ENCODE measurements at regions not wholly inside any gene's neighbourhood (a gene's known extent, or its start where the extent isn't known, plus 50 kb on each side); places are given as distances from the start of the nearest gene placed in this dataset.
A peak's percentile ranks its signal among the peaks of the same experiment; 100 is the strongest.

GRCh38 chr22:46026899-46027210, 49.9 kb upstream of the WNT7B start:
- Histone ChIP-seq H3K9me3 (no peaks in the 10 kb centered on the region), H3K27ac (peak overlapping the region; percentile 65 to 83 (median 74)), H3K4me3 (peak overlapping the region in 3 of 4 donors; percentile 45 to 58 (median 51)), H3K4me1 (peaks cover 7 to 14% (median 11%) of the 10 kb centered on the region in 4 donors), H3K27me3 (no peaks in the 10 kb centered on the region), H3K36me3 (no peaks in the 10 kb centered on the region)
- ATAC-seq (ENCODE audit: low FRiP score in 2 of 2) (no peak), DNase-seq (peak in 1 of 2 donors; percentile 8)
- 32 to 39% methylated on average over 3 of the region's 3 CpGs for WGBS, 2 donors
- TF ChIP-seq POLR2A (IDR thresholded peaks at IDR 0.05) (no peak), EP300 (IDR thresholded peaks at IDR 0.05) (no peak), POLR2AphosphoS5 (IDR thresholded peaks at IDR 0.05) (no peak), CTCF (IDR thresholded peaks at IDR 0.05) (no peak)

GRCh38 chr22:46027211-46028105, 50.5 kb upstream of the WNT7B start:
- H3K4me1 ChIP-seq, result peaks cover 7 to 14% (median 11%) of the 10 kb centered on the region in 4 donors
- peak overlapping the region; percentile 65 to 83 (median 74) for H3K27ac ChIP-seq
- ATAC-seq (ENCODE audit: low FRiP score in 2 of 2), result peak; percentile 19 to 77
- peak; percentile 65 to 94 for DNase-seq
- peak overlapping the region; percentile 7 to 58 (median 48) for H3K4me3 ChIP-seq
- H3K36me3 ChIP-seq, result no peaks in the 10 kb centered on the region
- H3K9me3 ChIP-seq, result no peaks in the 10 kb centered on the region
- H3K27me3 ChIP-seq, result no peaks in the 10 kb centered on the region
- TF ChIP-seq CTCF (IDR thresholded peaks at IDR 0.05) (peak; percentile 22 to 63 (median 50)), POLR2AphosphoS5 (IDR thresholded peaks at IDR 0.05) (peak; percentile 16 to 39), EP300 (IDR thresholded peaks at IDR 0.05) (no peak), POLR2A (IDR thresholded peaks at IDR 0.05) (peak in 1 of 4 donors; percentile 65)
- 16 to 26% methylated on average over 15 to 38 of the region's 89 CpGs for WGBS, 2 donors

- TF ChIP-seq CTCF (IDR thresholded peaks at IDR 0.05), result no peak
- no peak for TF ChIP-seq POLR2AphosphoS5 (IDR thresholded peaks at IDR 0.05)
- TF ChIP-seq POLR2A (IDR thresholded peaks at IDR 0.05), result no peak
- no peak for TF ChIP-seq EP300 (IDR thresholded peaks at IDR 0.05)
- Histone ChIP-seq H3K27me3 (no peaks in the 10 kb centered on the region), H3K36me3 (no peaks in the 10 kb centered on the region), H3K4me1 (peaks cover 7 to 14% (median 11%) of the 10 kb centered on the region in 4 donors), H3K9me3 (no peaks in the 10 kb centered on the region), H3K27ac (peak overlapping the region in 2 of 4 donors; percentile 67 to 82), H3K4me3 (peak overlapping the region in 1 of 4 donors; percentile 51)
- ATAC-seq (ENCODE audit: low FRiP score in 2 of 2) (no peak), DNase-seq (peak in 1 of 2 donors; percentile 16)
- 88 to 94% methylated on average over 10 to 16 of the region's 16 CpGs for WGBS, 2 donors
Measured at GRCh38 chr22:46028106-46028991, 51.4 kb upstream of the WNT7B start.

GRCh38 chr22:46029036-46029435, 52.1 kb upstream of the WNT7B start:
- no peak for ATAC-seq (ENCODE audit: low FRiP score in 2 of 2)
- Histone ChIP-seq H3K9me3 (no peaks in the 10 kb centered on the region), H3K36me3 (no peaks in the 10 kb centered on the region), H3K27me3 (no peaks in the 10 kb centered on the region), H3K27ac (no peak overlapping the region), H3K4me3 (no peak overlapping the region), H3K4me1 (peaks cover 7 to 14% (median 11%) of the 10 kb centered on the region in 4 donors)
- WGBS, 2 donors, result 91% methylated on average over 8 of the region's 8 CpGs
- no peak for DNase-seq
- no peak for TF ChIP-seq EP300 (IDR thresholded peaks at IDR 0.05)
- TF ChIP-seq POLR2AphosphoS5 (IDR thresholded peaks at IDR 0.05), result no peak
- no peak for TF ChIP-seq CTCF (IDR thresholded peaks at IDR 0.05)
- TF ChIP-seq POLR2A (IDR thresholded peaks at IDR 0.05), result no peak

Data from upper lobe of left lung (tissue), 6 donors.